Common myeloid progenitor, CD34-positive (primary cell): ENCODE measurements at regions not wholly inside any gene's neighbourhood (a gene's known extent, or its start where the extent isn't known, plus 50 kb on each side); places are given as distances from the start of the nearest gene placed in this dataset.

Experiments
- CTCF ChIA-PET: fragments of 350-600 bp; sonication (Branson Sonifier 250); formaldehyde crosslinking; loops from one replicate; lab custom pipeline; 2021; ENCODE audit warnings: antibody characterized with exemption; lab: Charles Lee
- POLR2A ChIA-PET: fragments of 350-600 bp; sonication (Branson Sonifier 250); formaldehyde crosslinking; loops from one replicate; lab custom pipeline; 2021; ENCODE audit warnings: antibody characterized with exemption; lab: Charles Lee
- DNase-seq, 3 donors: peaks; one replicate each; pipeline versions ENCODE4 v3.0.0 to v3.0.0-alpha.2; 2013
- H3K27ac ChIP-seq, 2 experiments: 1 replicate in 1 of 2; 2 replicates in 1 of 2; pipeline ENCODE4 v1.7.0; 2013; ENCODE audit warnings: inconsistent platforms in 2 of 2, low read length in 2 of 2, mild to moderate bottlenecking in 2 of 2, low read depth in 1 of 2, moderate library complexity in 1 of 2; ENCODE audit not compliant: severe bottlenecking in 2 of 2, insufficient read depth in 1 of 2, poor library complexity in 1 of 2
- H3K27me3 ChIP-seq, 5 experiments: replicated peaks in 2 of 5; 1 replicate in 3 of 5; 2 replicates in 2 of 5; pipeline versions ENCODE4 v1.6.1 to v1.7.0; 2013; ENCODE audit warnings: low read length in 4 of 5, mild to moderate bottlenecking in 2 of 5, moderate library complexity in 2 of 5, inconsistent platforms in 1 of 5; ENCODE audit not compliant: insufficient read depth in 5 of 5, control insufficient read depth in 4 of 5
- H3K36me3 ChIP-seq, 4 experiments: 1 replicate in 2 of 4; 2 replicates in 2 of 4; pipeline versions ENCODE4 v1.6.1 to v1.7.0; 2013; ENCODE audit warnings: low read length in 3 of 4, control low read depth in 1 of 4, mild to moderate bottlenecking in 1 of 4; ENCODE audit not compliant: control insufficient read depth in 4 of 4, insufficient read depth in 4 of 4
- H3K4me1 ChIP-seq, 4 experiments: 1 replicate in 3 of 4; 2 replicates in 1 of 4; pipeline versions ENCODE4 v1.6.1 to v1.7.1; 2013; ENCODE audit warnings: low read length in 3 of 4, mild to moderate bottlenecking in 3 of 4, control low read depth in 1 of 4, inconsistent platforms in 1 of 4, moderate library complexity in 1 of 4; ENCODE audit not compliant: control insufficient read depth in 4 of 4, insufficient read depth in 4 of 4; ENCODE audit errors: control extremely low read depth in 1 of 4
- H3K4me3 ChIP-seq, 7 experiments: 1 replicate in 4 of 7; 2 replicates in 3 of 7; pipeline versions ENCODE4 v1.5.1 to v1.7.0; 2013; ENCODE audit warnings: mild to moderate bottlenecking in 7 of 7, low read length in 6 of 7, moderate library complexity in 6 of 7, inconsistent platforms in 2 of 7, low read depth in 2 of 7, control low read depth in 1 of 7; ENCODE audit not compliant: insufficient read depth in 4 of 7, control insufficient read depth in 1 of 7; ENCODE audit errors: extremely low read depth in 1 of 7
- H3K9me3 ChIP-seq, 5 experiments: 1 replicate in 4 of 5; 2 replicates in 1 of 5; pipeline versions ENCODE4 v1.6.1 to v1.7.1; 2013; ENCODE audit warnings: low read length in 4 of 5, mild to moderate bottlenecking in 2 of 5, inconsistent platforms in 1 of 5, low read depth in 1 of 5, moderate library complexity in 1 of 5; ENCODE audit not compliant: control insufficient read depth in 4 of 5, insufficient read depth in 2 of 5; ENCODE audit errors: control extremely low read depth in 1 of 5
- WGBS: methylation state at CpG from one replicate; pipeline ENCODE4 v1.1.5; 2013; ENCODE audit not compliant: insufficient coverage; 5-methylcytosine and 5-hydroxymethylcytosine counted together

- 46% methylated on average over 3 of the region's 4 CpGs for WGBS
- Histone ChIP-seq H3K4me1 (peaks cover 0 to 21% (median 2%) of the 10 kb centered on the region in 4 experiments), H3K27me3 (no peaks in the 10 kb centered on the region), H3K4me3 (no peak overlapping the region), H3K9me3 (no peaks in the 10 kb centered on the region), H3K27ac (no peak overlapping the region), H3K36me3 (no peaks in the 10 kb centered on the region)
- ChIA-PET POLR2A (no interaction called here), CTCF (interaction anchor here (1.0 to 4.3 kb wide), 7 partner anchors 8 to 78 kb away, joined by 3 to 26 read pairs (median 5); no protein-coding TSS in a partner anchor)
- DNase-seq = peak; percentile 32 to 69 (median 58)
These were observed 146.7 kb downstream of the RPIA start for GRCh38 chr2:88838165-88838635.

DNA sequence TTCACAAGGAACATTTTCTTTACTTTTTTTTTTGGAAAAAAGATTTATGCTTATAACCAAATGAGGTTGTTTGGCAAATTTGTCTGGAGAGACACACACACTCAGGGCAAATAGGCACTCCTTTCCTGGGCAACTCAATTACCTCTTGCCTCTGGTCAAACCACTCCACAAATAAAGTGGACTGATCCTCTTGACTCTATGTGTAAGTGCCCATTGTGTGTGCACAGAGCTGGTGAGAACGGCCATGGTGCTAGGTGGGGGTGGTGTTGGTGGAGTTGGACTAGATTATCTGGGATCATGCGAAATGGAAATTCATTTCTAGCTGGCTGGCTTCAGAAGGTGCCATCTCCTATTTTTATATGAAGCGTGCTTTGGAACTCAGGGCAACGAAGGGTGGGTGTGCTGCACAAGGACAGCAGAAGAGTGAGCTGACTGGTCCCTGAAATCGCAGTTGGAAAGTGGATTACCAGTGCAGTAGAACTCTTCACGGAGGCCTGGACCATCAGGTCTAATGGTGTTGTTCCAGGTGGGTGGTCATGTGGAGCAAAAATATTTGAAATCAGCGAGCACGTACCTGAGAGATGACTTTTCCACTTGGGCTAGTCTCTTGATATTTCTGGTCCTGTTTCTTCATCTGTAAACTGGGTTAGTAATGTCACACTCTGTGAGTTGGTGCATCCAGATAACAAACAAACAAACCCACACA is 149.9 kb downstream of the RPIA start:
- no peak for DNase-seq
- Histone ChIP-seq H3K4me3 (no peak overlapping the region), H3K36me3 (no peaks in the 10 kb centered on the region), H3K27ac (no peak overlapping the region), H3K27me3 (no peaks in the 10 kb centered on the region), H3K9me3 (peaks cover 0 to 3% (median 0%) of the 10 kb centered on the region in 5 experiments), H3K4me1 (peaks cover 0 to 21% (median 2%) of the 10 kb centered on the region in 4 experiments)
- CTCF ChIA-PET = interaction anchor here (1.5 to 3.4 kb wide), 2 partner anchors 9 to 18 kb away, joined by 3 to 13 read pairs; no protein-coding TSS in a partner anchor
- 94% methylated on average over 6 of the region's 8 CpGs for WGBS
- POLR2A ChIA-PET = no interaction called here

DNA sequence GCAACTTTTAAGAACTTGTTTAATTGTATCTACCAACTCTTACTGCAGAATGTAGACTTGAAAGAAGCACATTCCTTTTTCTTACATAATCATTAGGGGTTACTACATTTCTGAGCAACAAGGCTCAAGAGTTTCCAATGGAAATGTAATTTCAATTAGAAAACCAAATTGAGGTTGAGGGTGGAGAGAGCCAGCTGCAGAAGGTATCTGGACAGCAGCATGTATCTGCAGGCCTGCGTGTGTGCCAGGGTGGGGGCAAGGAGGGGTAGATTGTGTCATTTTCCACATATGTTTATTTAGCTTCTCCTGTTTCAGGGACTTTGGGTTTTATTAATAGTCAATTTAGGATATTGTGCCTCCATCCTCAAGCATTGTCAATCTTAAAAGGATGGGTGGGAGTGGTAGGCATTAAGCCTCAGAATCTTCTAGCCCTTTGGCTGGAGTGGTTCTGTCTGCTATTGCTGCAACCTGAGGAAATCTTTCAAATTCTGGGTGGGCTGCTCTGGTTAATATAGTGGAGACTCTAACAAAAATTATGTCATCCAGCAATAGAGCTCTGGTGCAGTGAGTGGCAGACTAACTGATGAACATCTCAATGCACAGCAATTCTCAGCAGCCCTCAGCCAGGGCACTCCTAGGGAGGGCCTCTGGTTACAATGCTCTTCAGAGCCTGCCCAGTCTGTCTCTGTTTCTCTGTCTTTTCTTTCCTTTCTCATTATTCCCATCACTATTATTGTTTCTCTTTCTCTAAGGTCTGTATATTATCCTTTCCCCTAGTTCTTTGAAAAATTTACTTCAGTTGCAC is 151.4 kb downstream of the RPIA start:
- DNase-seq = no peak
- POLR2A ChIA-PET = no interaction called here
- peaks cover 0 to 21% (median 2%) of the 10 kb centered on the region in 4 experiments for H3K4me1 ChIP-seq
- 100% methylated on average over 1 of the region's 1 CpG for WGBS
- H3K9me3 ChIP-seq = peaks cover 0 to 4% (median 0%) of the 10 kb centered on the region in 5 experiments
- H3K27me3 ChIP-seq = no peaks in the 10 kb centered on the region
- CTCF ChIA-PET = interaction anchor here (1.5 to 3.4 kb wide), 3 partner anchors 11 to 37 kb away, joined by 3 to 13 read pairs (median 7); no protein-coding TSS in a partner anchor
- H3K36me3 ChIP-seq = no peaks in the 10 kb centered on the region
- no peak overlapping the region for H3K4me3 ChIP-seq
- no peak overlapping the region for H3K27ac ChIP-seq

DNA sequence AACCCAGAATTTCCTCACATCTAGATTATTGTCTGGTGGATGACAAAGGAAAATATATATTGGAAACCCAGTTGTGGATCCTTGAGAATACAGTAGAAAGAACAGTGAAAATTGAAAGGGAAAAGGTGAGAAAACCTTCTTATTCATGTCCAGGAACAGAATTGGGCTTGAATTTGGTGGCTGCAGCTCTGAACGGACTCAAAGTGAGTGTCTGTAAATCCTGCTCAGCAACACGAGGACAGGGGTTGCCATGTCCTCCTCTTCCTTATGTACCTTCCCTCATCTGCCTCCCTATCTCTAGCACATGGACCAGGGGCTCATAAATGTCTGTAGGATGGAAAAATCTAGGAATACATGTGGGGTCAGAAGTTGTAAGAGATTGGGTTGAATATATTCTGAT is 152.2 kb downstream of the RPIA start:
- H3K36me3 ChIP-seq = no peaks in the 10 kb centered on the region
- no peak overlapping the region for H3K27ac ChIP-seq
- 100% methylated on average over 1 of the region's 2 CpGs for WGBS

GRCh38 chr2:88844960-88845359 is 153.5 kb downstream of the RPIA start:
- Histone ChIP-seq H3K36me3 (no peaks in the 10 kb centered on the region), H3K4me1 (peaks cover 0 to 3% (median under 1%) of the 10 kb centered on the region in 4 experiments), H3K9me3 (peaks cover 0 to 4% (median 0%) of the 10 kb centered on the region in 5 experiments), H3K27me3 (no peaks in the 10 kb centered on the region), H3K4me3 (no peak overlapping the region), H3K27ac (no peak overlapping the region)
- POLR2A ChIA-PET = no interaction called here
- WGBS = 95% methylated on average over 2 of the region's 3 CpGs
- DNase-seq = no peak
- CTCF ChIA-PET = interaction anchor here (1.1 to 1.9 kb wide), 4 partner anchors 13 to 26 kb away, joined by 3 to 4 read pairs (median 4); no protein-coding TSS in a partner anchor

More for the DNA sequence above, 152.2 kb downstream of the RPIA start:
- no peaks in the 10 kb centered on the region for H3K27me3 ChIP-seq
- CTCF ChIA-PET = interaction anchor here (1.6 to 1.9 kb wide), 3 partner anchors 12 to 36 kb away, joined by 4 to 7 read pairs (median 4); no protein-coding TSS in a partner anchor
- POLR2A ChIA-PET = no interaction called here
- no peak for DNase-seq
- H3K4me3 ChIP-seq = no peak overlapping the region
- H3K4me1 ChIP-seq = peaks cover 0 to 14% (median 2%) of the 10 kb centered on the region in 4 experiments
- H3K9me3 ChIP-seq = peaks cover 0 to 4% (median 0%) of the 10 kb centered on the region in 5 experiments

DNA sequence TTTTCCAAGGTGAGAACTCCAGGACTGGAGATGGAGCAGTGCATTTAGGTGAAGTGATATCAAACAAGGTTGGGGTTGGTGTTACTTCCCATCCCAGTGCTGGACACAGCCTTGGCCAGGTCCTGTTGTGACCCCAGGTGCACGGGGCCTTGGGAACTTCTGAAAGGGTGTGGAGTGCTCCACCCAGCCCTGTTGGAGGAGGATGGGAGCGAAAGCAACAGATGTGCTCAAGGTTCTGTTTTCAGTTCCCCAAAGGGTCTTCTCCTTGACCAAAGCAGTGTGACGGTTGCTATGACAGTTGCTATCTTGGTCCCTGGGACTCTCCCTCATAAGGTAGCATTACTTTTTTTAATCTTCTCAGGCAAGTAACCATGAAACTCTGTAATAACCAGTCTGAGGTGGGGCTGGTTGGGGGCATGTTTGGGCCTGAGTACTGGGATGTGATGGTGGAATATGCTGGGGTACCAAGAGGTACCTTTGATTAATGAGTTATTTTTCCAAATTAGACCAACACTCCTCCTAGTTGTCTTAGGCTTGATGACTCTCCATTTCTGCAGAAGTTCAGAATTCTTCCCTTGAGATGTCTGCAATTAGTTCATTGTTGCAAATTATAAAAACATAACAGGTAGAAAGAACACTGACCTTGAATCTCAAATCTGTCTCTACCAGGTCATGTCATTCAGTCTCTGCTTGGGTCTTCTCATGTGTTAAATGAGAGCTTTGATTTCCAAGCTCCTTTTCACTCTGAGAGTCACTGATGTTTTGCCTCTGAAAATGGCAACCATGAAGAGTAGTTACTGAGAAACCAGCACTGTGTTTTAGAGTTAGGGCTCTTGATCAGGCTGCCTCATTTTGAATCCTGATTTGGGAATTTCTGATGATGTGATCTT is 154.5 kb downstream of the RPIA start:
- H3K36me3 ChIP-seq = no peaks in the 10 kb centered on the region
- ChIA-PET CTCF (interaction anchor here (0.8 to 1.9 kb wide), 6 partner anchors 8 to 38 kb away, joined by 3 to 10 read pairs (median 5); no protein-coding TSS in a partner anchor), POLR2A (no interaction called here)
- no peak overlapping the region for H3K27ac ChIP-seq
- no peak overlapping the region for H3K4me3 ChIP-seq
- peaks cover 0 to 4% (median 0%) of the 10 kb centered on the region in 5 experiments for H3K9me3 ChIP-seq
- no peaks in the 10 kb centered on the region for H3K4me1 ChIP-seq
- DNase-seq = peak in 1 of 3 donors; percentile 30
- no peaks in the 10 kb centered on the region for H3K27me3 ChIP-seq
- 92% methylated on average over 3 of the region's 3 CpGs for WGBS
